Tibial artery (tissue), 4 donors: ENCODE measurements at regions not wholly inside any gene's neighbourhood (a gene's known extent, or its start where the extent isn't known, plus 50 kb on each side); places are given as distances from the start of the nearest gene placed in this dataset.

Experiments used
- DNase-seq, 2 donors: peaks; one replicate each; pipeline ENCODE4 v3.0.0-alpha.2; 2019
- H3K27ac ChIP-seq, 2 donors: fragments of 200-600 bp; sonication (generic) in 1 of 2; 1 replicate in 1 of 2; 2 replicates in 1 of 2; pipeline ENCODE4 v1.5.1; 2018 to 2019; ENCODE audit warnings: mild to moderate bottlenecking in 1 of 2
- H3K27me3 ChIP-seq, 2 donors: fragments of 200-600 bp; sonication (generic) in 1 of 2; one replicate each; pipeline versions ENCODE4 v1.5.1 to v1.6.0; 2016 to 2019
- H3K36me3 ChIP-seq, 3 donors: fragments of 200-600 bp; sonication (generic) in 2 of 3; one replicate each; pipeline ENCODE4 v1.5.1; 2016 to 2019; ENCODE audit warnings: mild to moderate bottlenecking in 2 of 3
- H3K4me1 ChIP-seq, 4 donors: fragments of 200-600 bp; sonication (generic) in 2 of 4; 1 replicate in 3 of 4; 2 replicates in 1 of 4; pipeline ENCODE4 v1.5.1; 2016 to 2019
- H3K4me3 ChIP-seq, 2 donors: fragments of 200-600 bp; sonication (generic) in 1 of 2; 1 replicate in 1 of 2; 2 replicates in 1 of 2; pipeline ENCODE4 v1.5.1; 2018 to 2019; ENCODE audit warnings: mild to moderate bottlenecking in 2 of 2
- H3K9me3 ChIP-seq, 3 donors: fragments of 200-600 bp; sonication (generic) in 1 of 3; one replicate each; pipeline ENCODE4 v1.5.1; 2016 to 2019
- CTCF ChIP-seq, 2 experiments: fragments of 200-600 bp in 1 of 2; fragments of 450-650 bp in 1 of 2; IDR thresholded peaks; one replicate each; pipeline ENCODE4 v1.5.1; 2017 to 2019; ENCODE audit warnings: antibody characterized with exemption in 2 of 2, mild to moderate bottlenecking in 1 of 2, moderate library complexity in 1 of 2
- intact Hi-C: fragments of 100-400 bp; cut with DNase I; formaldehyde crosslinking; loops from one replicate; pipeline ENCODE4 v1.15.0; 2023; ENCODE audit warnings: low total_unique reads

- intact Hi-C loops = no loop called here
- Histone ChIP-seq H3K27me3 (no peaks in the 10 kb centered on the region), H3K27ac (no peak overlapping the region), H3K9me3 (peaks cover 0 to 3% (median 0%) of the 10 kb centered on the region in 3 donors), H3K4me1 (no peaks in the 10 kb centered on the region), H3K4me3 (no peak overlapping the region), H3K36me3 (no peaks in the 10 kb centered on the region)
- TF ChIP-seq CTCF (IDR thresholded peaks at IDR 0.05) = no peak
- DNase-seq = no peak
These were observed 178.2 kb downstream of the SUCLG1 start for GRCh38 chr2:84280873-84281272.

GRCh38 chr2:84278386-84278785 lies 180.7 kb downstream of the SUCLG1 start:
- TF ChIP-seq CTCF (IDR thresholded peaks at IDR 0.05) = no peak
- H3K4me1 ChIP-seq = no peaks in the 10 kb centered on the region
- no peaks in the 10 kb centered on the region for H3K36me3 ChIP-seq
- no peak for DNase-seq
- intact Hi-C loops = no loop called here
- H3K27me3 ChIP-seq = no peaks in the 10 kb centered on the region
- no peak overlapping the region for H3K4me3 ChIP-seq
- H3K27ac ChIP-seq = no peak overlapping the region
- no peaks in the 10 kb centered on the region for H3K9me3 ChIP-seq

- TF ChIP-seq CTCF (IDR thresholded peaks at IDR 0.05) = no peak
- H3K4me3 ChIP-seq = no peak overlapping the region
- no peaks in the 10 kb centered on the region for H3K4me1 ChIP-seq
- H3K36me3 ChIP-seq = no peaks in the 10 kb centered on the region
- DNase-seq = no peak
- H3K27ac ChIP-seq = no peak overlapping the region
- no peaks in the 10 kb centered on the region for H3K9me3 ChIP-seq
- H3K27me3 ChIP-seq = no peaks in the 10 kb centered on the region
- intact Hi-C loops = no loop called here
These were observed 182.4 kb downstream of the SUCLG1 start for GRCh38 chr2:84276590-84277255.

GRCh38 chr2:84273406-84273805 lies 185.7 kb downstream of the SUCLG1 start:
- no peak for DNase-seq
- no peak for TF ChIP-seq CTCF (IDR thresholded peaks at IDR 0.05)
- Histone ChIP-seq H3K4me3 (no peak overlapping the region), H3K36me3 (no peaks in the 10 kb centered on the region), H3K9me3 (no peaks in the 10 kb centered on the region), H3K27me3 (no peaks in the 10 kb centered on the region), H3K4me1 (no peaks in the 10 kb centered on the region), H3K27ac (no peak overlapping the region)
- intact Hi-C loops = no loop called here

GRCh38 chr2:84271977-84272376 lies 187.1 kb downstream of the SUCLG1 start:
- Histone ChIP-seq H3K27ac (no peak overlapping the region), H3K27me3 (no peaks in the 10 kb centered on the region), H3K36me3 (no peaks in the 10 kb centered on the region), H3K4me3 (no peak overlapping the region), H3K9me3 (no peaks in the 10 kb centered on the region), H3K4me1 (no peaks in the 10 kb centered on the region)
- intact Hi-C loops = no loop called here
- TF ChIP-seq CTCF (IDR thresholded peaks at IDR 0.05) = no peak
- no peak for DNase-seq

GRCh38 chr2:84257831-84258230 lies 201.2 kb downstream of the SUCLG1 start:
- Histone ChIP-seq H3K36me3 (no peaks in the 10 kb centered on the region), H3K27ac (no peak overlapping the region), H3K4me1 (no peaks in the 10 kb centered on the region), H3K9me3 (peaks cover 0 to 5% (median 0%) of the 10 kb centered on the region in 3 donors), H3K4me3 (no peak overlapping the region), H3K27me3 (no peaks in the 10 kb centered on the region)
- DNase-seq = no peak
- intact Hi-C loops = no loop called here
- TF ChIP-seq CTCF (IDR thresholded peaks at IDR 0.05) = no peak
